GM18520 (cell line): ENCODE measurements at regions not wholly inside any gene's neighbourhood (a gene's known extent, or its start where the extent isn't known, plus 50 kb on each side); places are given as distances from the start of the nearest gene placed in this dataset.
A peak's percentile ranks its signal among the peaks of the same experiment; 100 is the strongest.
"Not testable (repeated sequence)": the region's sequence is repeated elsewhere in the genome, so short reads cannot be mapped to it uniquely, and the experiment has no call there.

Source experiments
- ATAC-seq: cut with Tn5 transposase; IDR thresholded peaks from one replicate; pipeline ENCODE4 v1.9.1; 2021; ENCODE audit not compliant: unreplicated experiment

DNA sequence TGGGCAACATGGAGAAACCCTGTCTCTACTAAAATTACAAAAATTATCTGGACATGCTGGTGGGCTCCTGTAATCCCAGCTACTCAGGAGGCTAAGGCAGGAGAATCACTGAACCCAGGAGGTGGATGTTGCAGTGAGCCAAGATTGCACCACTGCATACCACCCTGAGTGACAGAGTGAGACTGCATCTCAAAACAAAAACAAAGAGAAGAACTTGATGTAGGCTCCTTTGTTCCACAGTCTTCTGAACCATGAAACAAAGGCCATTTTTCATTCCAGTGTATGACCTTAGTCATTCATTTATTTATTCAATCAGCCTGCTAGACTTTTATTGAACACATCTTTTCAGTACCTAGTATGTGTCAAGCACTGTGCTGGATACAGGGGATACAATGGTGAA is 369.6 kb downstream of the FAT3 start:
- ATAC-seq = no peak

DNA sequence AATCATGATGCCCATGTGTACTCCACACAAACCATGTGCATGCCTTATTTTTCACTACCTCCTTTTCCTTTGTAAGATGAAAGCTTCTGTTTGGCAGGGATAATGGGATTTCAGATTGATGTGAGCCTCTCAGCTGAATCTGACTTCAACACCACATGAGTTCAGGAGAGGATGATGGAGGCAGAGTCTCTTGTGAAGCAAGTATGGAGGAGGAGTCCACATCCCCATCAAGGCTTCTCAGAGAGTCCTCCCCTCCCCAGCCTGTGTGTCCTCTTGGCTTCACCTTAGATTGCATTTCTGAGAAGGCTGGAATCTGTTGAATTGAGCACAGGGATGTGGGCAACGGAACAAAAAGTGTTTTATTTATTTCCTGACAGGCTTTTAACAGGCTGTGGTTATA is 370.4 kb downstream of the FAT3 start:
- no peak for ATAC-seq

DNA sequence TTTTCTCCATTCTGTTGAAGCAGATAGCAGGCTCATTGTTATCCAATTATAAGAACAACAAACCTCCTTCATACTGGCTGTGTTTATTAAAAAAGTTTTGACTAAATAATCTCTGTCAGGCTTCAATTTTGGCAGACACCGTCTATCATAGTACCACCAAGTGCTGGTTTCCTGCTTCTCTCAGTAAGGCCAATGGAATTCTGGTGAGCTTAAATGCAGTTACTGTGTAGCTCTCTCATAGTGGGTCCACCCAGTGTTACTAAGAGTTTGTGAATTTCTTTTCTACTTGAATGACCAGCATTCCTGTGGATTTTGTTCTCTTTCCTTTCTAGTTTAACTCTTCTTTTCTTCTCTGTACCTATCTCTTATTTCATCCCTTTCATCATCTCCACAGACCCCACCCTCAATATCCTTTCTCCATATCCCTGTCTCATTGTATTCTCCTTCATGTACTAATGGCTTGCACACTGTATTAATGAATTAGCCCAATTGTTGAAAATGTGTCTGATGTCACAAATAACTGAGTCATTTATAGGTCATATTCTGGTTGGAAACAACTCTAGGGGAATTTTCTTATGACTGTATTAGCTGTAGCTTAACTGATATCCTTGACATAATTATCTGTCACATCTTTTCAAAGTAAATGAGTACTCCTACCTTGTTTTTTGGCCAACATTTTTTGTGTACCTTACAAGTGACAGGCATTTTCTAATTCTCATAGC is 372.1 kb downstream of the FAT3 start:
- no peak for ATAC-seq

DNA sequence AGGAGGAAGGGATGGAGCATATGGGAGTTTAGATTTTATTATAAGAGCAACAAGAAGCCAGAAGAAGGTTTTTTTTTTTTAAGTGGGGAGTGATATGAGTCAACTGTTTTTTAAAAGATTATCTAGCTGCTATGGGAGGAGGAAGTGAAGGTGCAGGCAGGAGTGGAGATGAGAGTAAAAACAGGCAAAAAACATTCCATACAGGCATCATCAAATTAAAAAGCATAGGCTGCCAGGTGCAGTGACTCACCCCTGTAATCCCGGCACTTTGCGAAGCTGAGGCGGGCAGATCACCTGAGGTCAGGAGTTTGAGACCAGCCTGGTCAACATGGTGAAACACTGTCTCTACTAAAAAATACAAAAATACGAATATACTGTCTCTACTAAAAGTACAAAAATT is 368.4 kb upstream of the MTNR1B start:
- no peak for ATAC-seq

DNA sequence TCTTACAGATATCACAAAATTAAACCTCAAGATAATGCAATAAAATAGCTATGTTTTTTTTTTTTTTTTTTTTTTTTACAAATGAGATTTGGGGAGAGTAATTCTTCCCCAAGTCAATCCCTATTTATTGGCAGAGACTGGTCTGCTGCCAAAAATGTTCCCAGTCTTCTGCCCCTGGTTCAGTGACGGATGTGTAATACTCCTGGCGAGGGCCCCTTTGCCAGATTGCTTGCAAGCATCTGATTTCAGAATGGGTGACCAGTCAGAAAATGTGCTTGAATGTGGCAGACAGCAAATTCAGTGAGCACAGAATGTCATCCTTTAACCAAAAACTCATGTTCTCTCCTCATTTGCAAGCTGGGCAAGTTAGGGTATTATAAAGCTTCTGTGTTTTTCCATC is 363.8 kb upstream of the MTNR1B start:
- no peak for ATAC-seq

DNA sequence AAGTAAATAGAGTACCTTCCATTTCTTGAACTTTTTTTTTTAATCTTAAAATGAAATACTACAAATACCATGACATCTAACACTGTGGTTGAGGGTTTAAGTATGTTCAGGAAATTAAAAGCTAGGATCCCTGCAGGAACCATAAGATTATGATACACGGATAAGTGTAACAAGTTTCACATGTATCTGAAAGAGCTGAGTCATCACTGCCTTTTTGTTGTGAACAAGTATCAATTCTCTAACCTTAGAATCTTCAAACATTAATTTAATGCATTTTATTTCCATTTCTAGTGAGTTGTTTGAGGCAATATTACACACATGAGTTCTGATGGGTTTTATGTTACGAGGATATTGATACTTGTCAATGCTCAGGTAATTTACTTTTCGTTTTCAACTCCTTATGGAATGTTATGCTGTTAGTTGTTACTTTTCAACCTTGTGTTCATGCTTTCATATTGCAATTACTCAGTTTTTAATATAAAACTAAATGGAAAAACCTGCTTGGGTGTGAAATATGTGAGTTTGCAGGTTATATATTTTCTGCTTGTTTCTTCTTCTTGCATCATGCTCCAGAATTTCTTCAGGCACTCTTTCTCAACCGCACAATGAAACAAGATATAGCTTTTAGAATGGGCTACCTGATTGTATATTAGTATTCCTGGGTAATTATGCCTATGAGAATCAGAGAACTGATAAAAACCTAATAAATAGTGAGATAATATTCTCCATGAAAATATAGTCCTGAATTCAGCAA is 361.3 kb upstream of the MTNR1B start:
- no peak for ATAC-seq

DNA sequence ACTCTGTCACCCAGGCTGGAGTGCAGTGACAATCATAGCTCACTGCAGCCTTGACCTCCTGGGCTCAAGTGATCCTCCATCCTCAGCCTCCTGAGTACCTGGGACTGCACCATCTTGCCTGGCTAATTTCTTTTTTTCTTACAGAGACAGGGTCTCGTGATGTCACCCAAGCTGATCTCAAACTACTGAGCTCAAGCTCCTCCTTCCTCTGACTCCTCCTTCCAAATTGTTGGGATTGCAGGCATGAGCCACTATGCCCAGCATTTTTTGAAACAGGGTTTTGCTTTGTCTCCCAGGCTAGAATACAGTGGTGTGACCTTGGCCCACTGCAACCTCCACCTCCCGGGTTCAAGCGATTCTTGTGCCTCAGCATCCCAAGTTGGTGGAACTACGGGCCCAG is 358.3 kb upstream of the MTNR1B start:
- ATAC-seq = no peak

DNA sequence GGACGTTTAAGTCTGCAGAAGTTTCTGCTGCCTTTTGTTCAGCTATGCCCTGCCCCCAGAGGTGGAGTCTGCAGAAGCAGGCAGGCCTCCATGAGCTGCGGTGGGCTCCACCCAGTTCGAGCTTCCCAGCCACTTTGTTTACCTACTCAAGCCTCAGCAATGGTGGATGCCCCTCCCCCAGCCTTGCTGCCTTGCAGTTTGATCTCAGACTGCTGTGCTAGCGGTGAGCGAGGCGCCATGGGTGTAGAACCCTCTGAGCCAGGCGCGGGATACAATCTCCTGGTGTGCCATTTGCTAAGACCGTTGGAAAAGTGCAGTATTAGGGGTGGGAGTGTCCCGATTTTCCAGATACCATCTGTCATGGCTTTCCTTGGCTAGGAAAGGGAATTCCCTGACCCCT is 351.4 kb upstream of the MTNR1B start:
- ATAC-seq = not testable (repeated sequence)

DNA sequence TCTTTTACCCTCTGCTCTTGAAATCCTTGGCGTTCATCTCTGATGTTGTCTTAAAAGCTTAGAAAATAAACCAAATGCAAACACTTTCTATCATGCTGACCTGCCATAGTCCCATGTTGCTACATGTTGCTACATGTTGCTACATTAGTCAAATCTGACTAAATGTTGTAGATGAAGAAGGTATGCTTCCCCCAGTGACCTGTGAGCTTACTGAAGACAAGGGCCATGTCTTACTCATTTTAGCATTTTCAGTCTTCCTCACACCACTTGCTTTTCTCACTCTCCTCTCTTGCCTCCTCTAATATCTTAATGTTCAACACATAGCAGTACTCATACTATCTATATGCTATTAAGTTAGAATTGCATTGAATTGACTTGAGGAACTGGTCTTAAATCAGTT is 346.4 kb upstream of the MTNR1B start:
- ATAC-seq = peak; percentile 77

DNA sequence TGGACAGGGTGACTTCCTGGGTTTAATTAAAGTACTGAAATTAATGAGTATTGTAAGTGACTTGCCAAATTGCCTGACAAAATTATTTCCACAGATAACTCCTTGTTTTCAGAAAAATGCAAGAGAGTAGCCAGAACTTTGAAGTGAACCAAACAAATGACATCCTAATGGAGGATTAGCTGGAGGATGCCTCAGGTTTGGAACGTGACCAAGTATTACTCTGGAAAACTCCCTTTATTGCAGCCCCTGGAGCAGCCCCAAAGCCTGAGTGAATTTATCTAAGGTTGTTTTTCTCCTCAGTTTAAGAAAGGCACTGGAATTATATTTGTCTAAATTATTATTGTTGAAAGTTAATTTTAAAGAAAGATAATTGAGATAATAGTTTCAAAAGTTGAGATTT is 343.6 kb upstream of the MTNR1B start:
- no peak for ATAC-seq

DNA sequence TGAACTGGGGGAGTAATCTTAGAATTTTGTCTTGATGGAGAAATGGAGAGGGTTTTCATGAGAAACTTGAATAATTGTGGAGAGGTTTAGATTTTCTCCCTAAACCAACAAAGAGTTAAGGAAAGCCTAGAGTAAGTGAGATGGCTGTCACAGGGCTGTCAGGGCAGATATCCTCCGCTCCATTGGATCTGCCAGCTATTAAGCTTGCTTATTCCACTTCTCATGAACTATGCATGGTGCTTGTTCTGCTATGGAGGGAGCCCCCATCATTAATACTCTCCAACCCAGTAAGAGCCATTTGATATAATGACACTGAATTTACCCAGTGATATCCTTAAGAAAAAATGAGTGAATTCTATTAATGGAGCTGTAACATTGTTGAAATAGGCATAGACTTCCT is 342.8 kb upstream of the MTNR1B start:
- ATAC-seq = no peak

DNA sequence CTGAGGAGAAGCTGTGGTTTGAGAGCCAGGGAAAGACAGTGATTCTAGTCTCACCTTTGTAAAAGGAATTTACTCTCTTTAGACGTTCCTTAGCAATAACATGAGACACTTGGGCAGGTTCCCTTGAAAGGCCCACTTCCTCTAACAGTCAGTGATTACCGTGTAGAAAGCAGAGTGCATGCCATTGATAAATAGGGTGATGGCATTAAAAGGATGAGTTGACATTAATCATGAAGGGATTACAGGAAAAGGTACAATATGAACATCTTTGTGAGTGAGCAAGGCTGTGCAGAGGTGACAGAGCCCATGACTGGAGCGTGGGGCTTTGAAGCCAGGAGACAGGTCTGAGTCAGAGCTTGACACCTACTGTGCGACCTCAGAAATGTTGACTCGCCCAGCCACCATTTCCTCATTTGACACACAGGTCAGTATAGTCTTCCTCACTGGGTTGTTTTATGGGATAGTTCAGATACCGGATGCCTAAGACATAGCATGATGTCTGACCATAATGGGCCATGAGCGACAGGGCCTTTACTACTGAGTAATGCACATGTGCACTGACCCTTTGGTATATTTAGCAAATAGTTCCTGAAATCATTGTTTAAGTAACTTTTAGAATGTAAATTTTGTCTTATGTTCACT is 341.7 kb upstream of the MTNR1B start:
- ATAC-seq = no peak

DNA sequence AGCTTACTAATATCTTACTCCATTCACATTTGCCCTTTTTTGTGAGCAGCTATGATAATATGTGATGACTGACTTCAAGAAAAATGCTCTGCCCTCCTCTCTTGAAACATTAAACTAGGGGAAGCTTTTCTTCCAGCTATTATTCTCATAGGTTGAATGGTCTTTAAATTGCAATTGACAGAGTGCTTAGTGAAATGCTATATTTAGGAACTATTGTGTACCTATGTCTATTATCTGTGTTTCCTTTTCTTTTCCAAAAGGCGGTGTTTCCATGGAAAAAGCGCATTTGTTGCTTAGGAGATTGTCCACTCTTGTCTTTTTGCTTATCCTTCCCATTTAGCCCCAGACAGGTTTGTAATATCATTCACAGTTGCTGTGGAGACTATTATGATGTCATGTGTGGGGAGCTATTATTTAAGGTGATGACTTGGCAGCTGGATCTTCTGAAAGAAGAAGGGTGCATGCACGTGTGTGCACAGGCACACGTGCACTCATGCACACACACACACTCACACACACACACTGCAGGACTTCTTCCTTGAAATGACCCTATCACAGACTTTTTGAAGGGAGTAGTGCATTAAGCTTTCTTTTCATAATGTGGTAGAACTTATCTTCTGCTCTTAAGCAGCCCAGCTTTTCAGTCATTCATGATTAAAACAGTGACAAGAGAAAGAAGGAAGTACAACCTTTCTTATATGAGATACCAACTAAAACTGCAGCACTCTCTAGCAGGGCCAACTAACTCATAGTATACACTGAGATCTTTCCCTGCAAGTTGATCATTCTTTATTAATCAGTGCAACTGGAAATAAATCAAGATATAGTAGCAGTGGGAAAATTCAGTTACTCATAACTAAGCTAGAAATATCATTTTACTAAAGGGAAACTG is 340.8 kb upstream of the MTNR1B start:
- ATAC-seq = no peak

DNA sequence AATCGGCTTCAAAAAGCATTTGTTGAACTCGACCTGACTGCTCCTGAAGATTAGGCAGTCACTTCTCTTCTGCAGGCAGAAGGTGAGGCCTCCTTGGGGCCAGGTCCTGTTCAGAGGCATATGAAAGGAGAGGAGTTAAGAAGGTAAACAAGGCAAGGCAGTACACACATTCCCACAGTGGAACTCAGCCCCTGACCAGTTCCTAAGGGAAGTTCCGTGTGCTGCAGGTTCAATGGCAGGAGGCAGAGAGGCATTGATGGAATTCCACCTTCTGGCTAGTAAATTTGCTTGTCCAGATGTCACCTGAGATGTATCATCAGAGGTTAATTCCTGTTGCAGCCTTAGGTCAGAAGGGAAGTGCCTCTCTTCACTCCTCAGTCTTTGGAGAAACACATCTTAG is 337.0 kb upstream of the MTNR1B start:
- ATAC-seq = no peak

DNA sequence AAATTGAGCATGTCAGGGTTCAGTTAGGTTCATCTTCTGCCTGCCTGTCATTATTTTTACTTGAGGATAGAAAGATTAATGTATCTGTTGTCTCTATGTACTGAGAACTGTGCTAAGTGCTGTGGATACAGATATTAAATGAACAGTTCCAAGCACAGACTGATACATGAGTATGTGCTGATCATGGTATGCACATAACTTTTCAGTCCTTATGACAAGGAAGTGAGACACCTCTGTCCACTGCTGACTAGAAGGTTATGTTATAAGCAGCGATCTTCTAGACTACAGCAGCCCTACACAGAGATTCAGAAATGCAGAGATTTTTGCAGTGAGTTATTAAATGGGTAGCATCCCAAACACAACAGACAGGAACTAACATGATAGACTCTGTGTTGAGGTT is 335.6 kb upstream of the MTNR1B start:
- no peak for ATAC-seq

DNA sequence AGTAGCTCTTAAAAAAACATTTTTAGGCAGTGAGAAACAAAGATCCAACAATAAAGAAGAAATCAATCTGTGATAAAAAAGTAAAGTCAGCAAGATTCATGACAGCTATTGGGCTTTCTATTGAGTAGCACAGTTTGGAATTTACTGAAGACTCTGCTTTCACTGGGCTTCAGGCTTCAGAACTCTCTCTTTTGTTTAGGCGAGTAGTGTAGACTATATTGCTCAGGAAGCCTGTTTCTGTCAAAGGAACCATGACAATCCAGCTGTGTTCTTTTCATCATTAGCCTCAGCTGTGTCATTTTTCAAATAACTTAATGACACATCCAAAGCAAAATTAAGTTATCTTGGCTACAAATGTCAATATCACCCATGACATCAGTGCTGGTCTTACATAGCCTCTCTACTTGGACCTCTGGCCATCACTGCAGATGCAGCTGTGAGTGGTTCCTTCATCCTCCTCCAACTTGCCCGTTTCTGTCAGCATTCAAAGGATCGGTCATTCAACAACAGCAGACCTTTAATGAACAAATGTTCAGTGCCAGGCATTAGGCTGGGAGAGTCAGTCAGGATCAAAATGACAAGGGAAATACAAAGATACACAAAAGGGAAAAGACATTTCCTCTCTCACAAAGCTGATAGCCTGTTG is 332.8 kb upstream of the MTNR1B start:
- no peak for ATAC-seq

DNA sequence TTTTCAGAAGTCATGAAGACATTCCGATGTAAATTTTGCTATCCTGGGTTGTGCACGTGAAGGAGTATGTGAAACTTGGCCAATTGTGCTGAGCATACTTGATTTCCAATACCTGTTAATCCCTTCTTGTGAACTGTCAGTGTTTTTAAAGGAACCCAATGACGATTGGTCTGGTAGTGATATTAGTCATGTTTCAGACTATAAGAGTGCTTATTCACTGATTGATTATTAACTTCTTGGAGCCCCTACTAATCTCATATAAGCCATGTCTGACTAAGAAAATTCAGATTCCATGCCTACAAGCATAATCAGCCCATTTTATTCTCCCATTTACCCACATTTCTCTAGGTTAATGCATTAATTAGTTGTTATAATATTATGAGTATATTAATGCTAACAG is 330.8 kb upstream of the MTNR1B start:
- peak; percentile 44 for ATAC-seq

DNA sequence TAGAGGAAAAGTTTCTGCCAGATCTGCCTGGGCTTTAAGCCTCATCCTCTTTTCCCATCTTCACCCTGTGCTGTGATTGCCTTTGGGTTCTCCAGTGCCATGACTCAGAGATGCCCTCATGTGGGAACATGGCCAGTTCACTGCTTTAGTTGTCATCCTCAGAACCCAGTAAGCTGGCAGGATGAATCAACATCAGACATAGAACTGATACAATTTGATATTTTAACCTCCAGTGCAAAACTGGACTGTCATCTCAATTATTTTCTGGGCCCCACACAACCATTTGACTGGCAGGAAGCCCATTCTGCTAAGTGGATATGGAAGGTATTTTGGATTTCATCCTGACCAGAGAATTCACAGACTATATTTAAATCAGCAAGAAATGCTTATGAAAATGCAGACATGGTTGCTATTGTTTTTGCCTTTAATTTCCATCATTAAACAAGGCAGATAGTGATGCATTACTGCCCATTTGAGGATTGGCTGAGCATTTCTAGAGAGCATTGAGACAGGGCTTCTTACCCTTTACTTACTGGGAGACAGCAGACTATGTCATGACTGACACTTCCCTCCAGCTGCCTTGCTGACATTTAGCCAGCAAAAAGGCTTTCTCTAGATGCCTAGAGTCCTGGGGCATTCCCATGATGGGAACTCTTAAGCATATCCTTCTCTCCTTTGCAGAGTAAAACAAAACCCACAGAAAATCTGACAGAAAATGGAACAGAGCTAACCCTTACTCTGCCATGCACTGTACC is 327.1 kb upstream of the MTNR1B start:
- no peak for ATAC-seq

DNA sequence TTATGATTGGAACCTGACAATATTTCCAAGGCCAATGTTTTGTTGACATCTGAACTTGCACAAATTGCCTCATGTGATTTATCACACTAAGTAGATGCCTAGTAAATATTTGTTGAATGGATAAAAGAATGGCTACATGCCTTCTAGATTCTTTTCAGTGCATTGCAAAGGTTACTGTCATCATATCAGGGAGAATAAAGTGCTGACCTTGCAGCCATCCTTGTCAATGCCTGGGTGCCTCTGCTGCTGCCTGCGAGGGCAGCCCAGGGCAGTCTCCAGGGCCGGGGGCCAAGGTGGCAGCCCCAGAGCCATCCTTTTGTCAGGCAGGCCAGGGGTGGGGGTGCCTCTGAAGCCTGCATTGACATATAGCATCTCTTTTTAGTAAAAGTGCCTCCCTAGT is 325.6 kb upstream of the MTNR1B start:
- ATAC-seq = no peak
